DOHH2 (cell line): ENCODE measurements at regions not wholly inside any gene's neighbourhood (a gene's known extent, or its start where the extent isn't known, plus 50 kb on each side); places are given as distances from the start of the nearest gene placed in this dataset.
"Not testable (repeated sequence)": the region's sequence is repeated elsewhere in the genome, so short reads cannot be mapped to it uniquely, and the experiment has no call there.

ENCODE experiments used
- H3F3A ChIP-seq: fragments of 200-600 bp; sonication (generic), shearing (Covaris generic); 2 replicates; pipeline ENCODE4 v1.6.0; 2016; ENCODE audit warnings: antibody characterized with exemption, mild to moderate bottlenecking; ENCODE audit not compliant: control insufficient read depth, insufficient read depth
- H3K27ac ChIP-seq: fragments of 200-600 bp; sonication (generic); 2 replicates; pipeline ENCODE4 v1.5.1; 2014; ENCODE audit warnings: low read depth, mild to moderate bottlenecking, low read length, moderate library complexity
- H3K27me3 ChIP-seq: fragments of 200-600 bp; sonication (generic); 2 replicates; pipeline ENCODE4 v1.6.1; 2014; ENCODE audit warnings: mild to moderate bottlenecking, low read length, mixed read lengths; ENCODE audit not compliant: control insufficient read depth
- H3K36me3 ChIP-seq: fragments of 200-600 bp; sonication (generic); 2 replicates; pipeline ENCODE4 v1.6.1; 2014; ENCODE audit warnings: mild to moderate bottlenecking, low read length, moderate library complexity, mixed read lengths; ENCODE audit not compliant: control insufficient read depth
- H3K4me1 ChIP-seq: fragments of 200-600 bp; sonication (generic); 2 replicates; pipeline ENCODE4 v1.6.1; 2014; ENCODE audit warnings: mild to moderate bottlenecking, low read length, mixed read lengths; ENCODE audit not compliant: control insufficient read depth
- H3K4me2 ChIP-seq: fragments of 200-600 bp; sonication (generic); 2 replicates; pipeline ENCODE4 v1.6.0; 2014; ENCODE audit warnings: mild to moderate bottlenecking, low read length, moderate library complexity
- H3K4me3 ChIP-seq: fragments of 200-600 bp; sonication (generic); 2 replicates; pipeline ENCODE4 v1.5.1; 2014; ENCODE audit warnings: mild to moderate bottlenecking, low read length, mixed read lengths
- H3K79me2 ChIP-seq: fragments of 200-600 bp; sonication (generic); 2 replicates; pipeline ENCODE4 v1.6.1; 2014; ENCODE audit warnings: mild to moderate bottlenecking, low read length, mixed read lengths; ENCODE audit not compliant: control insufficient read depth
- H3K9me2 ChIP-seq: fragments of 200-600 bp; sonication (generic); replicated peaks from 2 replicates; pipeline ENCODE4 v1.6.1; 2014; ENCODE audit warnings: mild to moderate bottlenecking, low read length, mixed read lengths; ENCODE audit not compliant: control insufficient read depth
- H3K9me3 ChIP-seq: fragments of 200-600 bp; sonication (generic); 2 replicates; pipeline ENCODE4 v1.6.1; 2014; ENCODE audit warnings: antibody characterized with exemption, low read length, mixed read lengths; ENCODE audit not compliant: control insufficient read depth, insufficient read depth
- H4K20me1 ChIP-seq: fragments of 200-600 bp; sonication (generic); 2 replicates; pipeline ENCODE4 v1.6.0; 2014; ENCODE audit warnings: low read depth, mild to moderate bottlenecking, antibody characterized with exemption, low read length, moderate library complexity; ENCODE audit not compliant: control insufficient read depth, insufficient read depth

DNA sequence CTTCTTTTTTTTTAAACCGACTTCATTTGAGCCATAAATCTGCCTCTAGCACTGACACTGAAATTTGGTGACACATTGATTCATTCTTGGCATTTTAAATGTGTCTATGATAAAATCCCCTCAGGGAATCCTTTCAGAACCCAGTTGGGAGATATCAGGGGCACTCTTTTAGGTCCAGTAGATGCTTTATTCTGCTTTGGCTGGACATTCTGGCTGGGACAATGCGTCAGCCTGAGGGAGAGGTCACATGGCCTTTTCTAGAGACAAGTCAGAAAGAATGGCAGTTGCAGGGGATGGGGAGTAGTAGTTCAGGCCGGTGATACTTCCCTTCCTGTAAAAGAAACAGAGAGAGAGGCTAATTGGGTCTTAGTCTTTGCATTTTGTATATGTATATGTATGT, 63.1 kb downstream of the TRIM43 start:
- not testable (repeated sequence) for H3K4me2 ChIP-seq, H3K27me3 ChIP-seq, H3K27ac ChIP-seq, H4K20me1 ChIP-seq, H3F3A ChIP-seq, H3K4me1 ChIP-seq, H3K79me2 ChIP-seq, H3K36me3 ChIP-seq, H3K9me2 ChIP-seq, H3K4me3 ChIP-seq, H3K9me3 ChIP-seq

DNA sequence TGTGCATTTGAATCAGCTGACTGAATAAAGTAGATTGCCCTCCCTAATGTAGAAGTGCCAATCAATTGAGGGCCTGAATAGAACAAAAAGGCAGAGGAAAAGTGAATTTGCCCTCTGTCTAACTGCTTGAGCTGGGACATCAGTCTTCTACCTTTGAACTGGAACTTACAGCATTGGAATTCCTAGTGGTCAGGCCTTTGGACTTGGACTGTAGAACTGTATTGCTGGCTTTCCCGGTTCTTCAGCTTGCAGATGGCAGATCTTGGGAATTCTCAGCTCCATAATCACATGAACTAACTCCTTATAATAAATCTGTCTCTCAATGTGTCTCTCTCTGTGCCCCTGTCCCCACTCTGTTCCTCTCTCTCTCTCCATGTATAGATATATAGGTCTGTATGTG, 64.8 kb downstream of the TRIM43 start:
- H3K27me3 ChIP-seq, H4K20me1 ChIP-seq, H3K79me2 ChIP-seq, H3K9me2 ChIP-seq, H3K27ac ChIP-seq, H3K4me1 ChIP-seq, H3K36me3 ChIP-seq, H3F3A ChIP-seq, H3K9me3 ChIP-seq, H3K4me2 ChIP-seq, H3K4me3 ChIP-seq: not testable (repeated sequence)

DNA sequence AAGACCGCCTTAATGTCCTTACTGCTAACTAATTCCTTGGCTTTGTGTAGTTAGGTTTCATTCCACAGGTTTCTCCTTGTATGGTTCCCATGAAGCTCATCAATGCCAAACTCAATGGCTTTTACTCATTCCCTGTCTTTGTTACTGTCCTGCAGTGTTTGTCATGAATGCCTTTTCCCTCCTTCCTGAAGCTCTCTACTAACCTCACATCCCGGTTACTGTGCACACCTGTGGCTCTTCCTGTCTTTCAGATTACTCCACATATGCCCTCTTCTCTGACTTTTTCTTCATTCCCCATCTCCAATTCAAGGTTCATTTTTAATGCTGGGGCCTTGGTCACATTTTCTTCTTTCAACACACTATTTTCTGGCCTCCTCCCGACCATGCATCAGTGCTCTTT, 66.1 kb downstream of the TRIM43 start:
- H3K4me3 ChIP-seq, H3K79me2 ChIP-seq, H3K9me2 ChIP-seq, H4K20me1 ChIP-seq, H3K27ac ChIP-seq, H3K4me2 ChIP-seq, H3K9me3 ChIP-seq, H3F3A ChIP-seq, H3K4me1 ChIP-seq, H3K27me3 ChIP-seq, H3K36me3 ChIP-seq: not testable (repeated sequence)

DNA sequence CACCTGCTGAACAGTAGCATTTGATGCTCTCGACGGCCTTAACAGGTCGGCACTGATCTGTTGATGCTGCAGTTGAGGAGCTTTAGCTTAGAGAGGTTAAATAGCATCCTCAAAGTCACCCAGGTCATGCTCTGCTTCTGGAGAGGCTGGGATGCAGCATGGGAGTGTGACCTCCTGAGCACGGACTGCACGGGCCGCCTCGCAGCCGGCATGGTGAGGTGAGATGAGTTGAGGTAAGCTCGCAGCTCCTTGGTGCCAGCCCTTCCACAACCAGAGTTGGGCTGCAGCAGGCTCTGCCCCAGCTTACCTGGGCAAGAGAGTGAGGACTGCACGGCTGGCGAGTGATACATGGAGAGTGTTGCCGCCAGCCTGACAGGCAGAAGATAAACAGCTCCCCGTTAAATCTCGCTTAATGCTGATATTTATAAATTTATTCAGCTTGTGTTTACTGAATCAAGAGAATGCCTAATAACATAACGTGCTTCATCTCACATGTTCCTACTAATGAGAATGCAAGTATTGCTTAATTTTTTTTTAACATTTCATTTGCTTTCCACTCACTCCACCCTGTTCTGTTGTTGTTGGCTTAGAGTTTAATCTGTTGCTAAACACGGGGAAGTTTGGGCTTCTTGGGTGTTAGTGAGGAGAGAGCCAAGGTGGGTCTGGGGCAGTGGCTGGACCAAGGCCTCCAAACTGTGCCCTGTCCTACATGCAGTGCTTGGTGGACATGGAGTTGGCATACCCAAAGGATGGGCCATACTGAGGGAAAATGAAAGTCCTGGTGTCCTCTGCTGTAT, 69.2 kb downstream of the TRIM43 start:
- not testable (repeated sequence) for H3K36me3 ChIP-seq

DNA sequence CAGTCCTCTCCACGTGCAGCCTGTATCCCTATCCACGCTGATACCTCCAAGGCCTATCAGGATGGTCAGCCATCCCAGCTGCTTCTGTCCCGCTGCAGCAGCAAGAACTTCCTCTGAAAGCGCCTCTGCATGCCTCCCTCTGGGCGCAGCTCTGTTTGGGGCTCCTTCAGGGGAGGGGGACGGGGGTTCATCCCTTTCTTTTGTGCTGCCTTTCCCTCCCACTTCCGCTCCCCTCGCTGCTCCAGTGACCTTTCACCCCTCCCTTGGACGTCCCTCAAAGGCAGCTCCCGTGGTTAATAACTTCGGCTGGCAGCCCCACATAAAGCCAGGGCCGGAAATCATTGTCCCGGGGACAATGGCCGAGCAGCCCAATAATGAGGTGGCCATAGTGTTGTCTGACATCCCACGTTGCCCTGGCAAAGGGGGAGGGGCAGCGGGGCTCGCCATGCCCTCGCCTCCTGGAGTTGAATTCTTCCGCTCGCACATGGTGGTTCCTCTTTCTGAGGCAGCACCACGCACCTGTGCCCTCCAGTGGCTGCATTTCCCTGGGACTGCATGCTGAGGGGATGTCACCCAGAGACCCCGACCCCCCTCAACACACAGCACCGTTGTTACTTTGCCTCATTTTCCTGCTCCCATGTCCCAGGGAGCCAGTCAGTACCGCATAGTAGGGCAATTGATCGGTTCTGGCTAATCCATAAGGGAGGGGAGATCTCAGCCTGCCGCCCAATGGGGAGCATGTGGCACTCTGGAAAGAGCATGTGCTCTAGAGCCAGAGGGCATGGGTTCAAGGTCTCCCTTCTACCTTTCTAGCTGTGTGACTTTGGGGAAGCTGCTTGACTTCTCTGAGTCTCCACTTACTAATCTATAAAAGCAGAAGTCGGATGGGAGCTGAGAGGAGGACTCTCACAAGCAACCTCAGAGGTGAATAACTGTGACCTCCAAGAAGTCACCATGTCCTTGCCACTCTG, 72.0 kb downstream of the TRIM43 start:
- not testable (repeated sequence) for H3K4me2 ChIP-seq, H3K79me2 ChIP-seq, H3K4me1 ChIP-seq, H4K20me1 ChIP-seq, H3F3A ChIP-seq, H3K9me3 ChIP-seq, H3K27ac ChIP-seq, H3K4me3 ChIP-seq, H3K27me3 ChIP-seq, H3K9me2 ChIP-seq, H3K36me3 ChIP-seq

More for the DNA sequence above, 69.2 kb downstream of the TRIM43 start:
- H3K9me3 ChIP-seq, H3F3A ChIP-seq, H3K4me3 ChIP-seq, H4K20me1 ChIP-seq, H3K9me2 ChIP-seq, H3K4me2 ChIP-seq, H3K27me3 ChIP-seq, H3K79me2 ChIP-seq, H3K4me1 ChIP-seq, H3K27ac ChIP-seq: not testable (repeated sequence)

DNA sequence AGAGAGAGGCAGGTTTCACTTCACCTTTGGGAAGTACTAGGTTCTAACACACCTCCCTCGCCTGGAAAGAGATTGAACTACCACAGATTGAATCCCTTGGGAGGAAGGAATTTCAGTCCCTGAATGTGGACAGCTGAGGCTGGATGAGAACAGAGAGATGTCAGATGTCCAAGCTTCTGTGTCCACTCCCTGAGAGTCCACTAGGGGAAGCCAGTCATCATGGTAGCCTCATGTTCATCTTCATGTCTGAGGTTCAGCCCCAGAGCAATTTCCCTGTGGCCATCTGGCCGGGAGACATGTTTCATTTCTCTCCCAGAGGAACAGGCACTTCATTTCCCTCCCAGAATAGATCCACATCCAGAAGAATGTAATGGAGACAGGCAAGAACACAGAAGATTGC, 74.8 kb downstream of the TRIM43 start:
- H3K4me2 ChIP-seq, H3K9me3 ChIP-seq, H3K4me3 ChIP-seq, H3K9me2 ChIP-seq, H3K27ac ChIP-seq, H3F3A ChIP-seq, H3K27me3 ChIP-seq, H4K20me1 ChIP-seq, H3K36me3 ChIP-seq, H3K79me2 ChIP-seq, H3K4me1 ChIP-seq: not testable (repeated sequence)
